ENCODE measurements at regions not wholly inside any gene's neighbourhood (a gene's known extent, or its start where the extent isn't known, plus 50 kb on each side); places are given as distances from the start of the nearest gene placed in this dataset.

GRCh38 chr2:116706396-116706795 is 1108.1 kb upstream of the DDX18 start:
- no peak for DNase-seq
- intact Hi-C loops (cut with micrococcal nuclease), result no loop called here
- no peaks in the 10 kb centered on the region for H3K27me3 ChIP-seq (ENCODE audit: low read depth)
- no peak for TF ChIP-seq CTCF (IDR thresholded peaks at IDR 0.05; ENCODE audit: borderline replicate concordance)
- H3K9me3 ChIP-seq (replicated peaks), result peaks cover 29% of the 10 kb centered on the region
- no peaks in the 10 kb centered on the region for H3K36me3 ChIP-seq
- H3K4me3 ChIP-seq, result no peak overlapping the region
- H3K4me1 ChIP-seq, result no peaks in the 10 kb centered on the region
- no peak overlapping the region for H3K27ac ChIP-seq (replicated peaks)

GRCh38 chr2:116716038-116716437 is 1098.5 kb upstream of the DDX18 start:
- intact Hi-C loops (cut with micrococcal nuclease), result no loop called here
- TF ChIP-seq CTCF (IDR thresholded peaks at IDR 0.05; ENCODE audit: borderline replicate concordance), result no peak

GRCh38 chr2:116716444-116716843 is 1098.0 kb upstream of the DDX18 start:
- Histone ChIP-seq H3K9me3 (replicated peaks) (peaks cover 6% of the 10 kb centered on the region), H3K27ac (replicated peaks) (no peak overlapping the region), H3K27me3 (ENCODE audit: low read depth) (no peaks in the 10 kb centered on the region), H3K4me3 (no peak overlapping the region), H3K4me1 (no peaks in the 10 kb centered on the region), H3K36me3 (no peaks in the 10 kb centered on the region)
- intact Hi-C loops (cut with micrococcal nuclease), result no loop called here
- TF ChIP-seq CTCF (IDR thresholded peaks at IDR 0.05; ENCODE audit: borderline replicate concordance), result no peak
- no peak for DNase-seq

More at GRCh38 chr2:116716038-116716437, 1098.5 kb upstream of the DDX18 start:
- DNase-seq, result no peak
- no peaks in the 10 kb centered on the region for H3K36me3 ChIP-seq
- H3K9me3 ChIP-seq (replicated peaks), result peaks cover 10% of the 10 kb centered on the region
- H3K4me1 ChIP-seq, result no peaks in the 10 kb centered on the region
- H3K27me3 ChIP-seq (ENCODE audit: low read depth), result no peaks in the 10 kb centered on the region
- no peak overlapping the region for H3K27ac ChIP-seq (replicated peaks)
- H3K4me3 ChIP-seq, result no peak overlapping the region

GRCh38 chr2:116717832-116718231 is 1096.7 kb upstream of the DDX18 start:
- no peak for DNase-seq
- no peak for TF ChIP-seq CTCF (IDR thresholded peaks at IDR 0.05; ENCODE audit: borderline replicate concordance)

GRCh38 chr2:116718451-116718850 is 1096.0 kb upstream of the DDX18 start:
- no peak for DNase-seq
- no peaks in the 10 kb centered on the region for H3K27me3 ChIP-seq (ENCODE audit: low read depth)
- no peak overlapping the region for H3K4me3 ChIP-seq
- H3K27ac ChIP-seq (replicated peaks), result no peak overlapping the region
- H3K36me3 ChIP-seq, result no peaks in the 10 kb centered on the region
- no peaks in the 10 kb centered on the region for H3K9me3 ChIP-seq (replicated peaks)
- no peak for TF ChIP-seq CTCF (IDR thresholded peaks at IDR 0.05; ENCODE audit: borderline replicate concordance)
- intact Hi-C loops (cut with micrococcal nuclease), result no loop called here
- H3K4me1 ChIP-seq, result no peaks in the 10 kb centered on the region

More at GRCh38 chr2:116717832-116718231, 1096.7 kb upstream of the DDX18 start:
- H3K4me1 ChIP-seq, result no peaks in the 10 kb centered on the region
- H3K36me3 ChIP-seq, result no peaks in the 10 kb centered on the region
- no peak overlapping the region for H3K27ac ChIP-seq (replicated peaks)
- peaks cover under 1% of the 10 kb centered on the region for H3K9me3 ChIP-seq (replicated peaks)
- no peak overlapping the region for H3K4me3 ChIP-seq
- intact Hi-C loops (cut with micrococcal nuclease), result no loop called here
- no peaks in the 10 kb centered on the region for H3K27me3 ChIP-seq (ENCODE audit: low read depth)

GRCh38 chr2:116719836-116720235 is 1094.7 kb upstream of the DDX18 start:
- no peak for DNase-seq
- Histone ChIP-seq H3K9me3 (replicated peaks) (no peaks in the 10 kb centered on the region), H3K4me1 (no peaks in the 10 kb centered on the region), H3K27ac (replicated peaks) (no peak overlapping the region), H3K4me3 (no peak overlapping the region), H3K27me3 (ENCODE audit: low read depth) (no peaks in the 10 kb centered on the region), H3K36me3 (no peaks in the 10 kb centered on the region)
- intact Hi-C loops (cut with micrococcal nuclease), result no loop called here
- TF ChIP-seq CTCF (IDR thresholded peaks at IDR 0.05; ENCODE audit: borderline replicate concordance), result no peak

Measured in left ventricle myocardium inferior (tissue), 1 donor.